Natural killer cell treated with Interleukin-12 subunit alpha and Interleukin-12 subunit beta and Interleukin-15 and Interleukin-18, amount 100 ng/mL, for 72 hours (primary cell): ENCODE measurements at regions not wholly inside any gene's neighbourhood (a gene's known extent, or its start where the extent isn't known, plus 50 kb on each side); places are given as distances from the start of the nearest gene placed in this dataset.

Source experiments
- ATAC-seq, 2 donors: fragments of 150-1000 bp; cut with Tn5 transposase in 1 of 2; sonication (Bioruptor Pico), chemical (Tn5 transposase) in 1 of 2; 2 replicates each; pipeline ENCODE4 v1.10.0; 2021
- DNase-seq: peaks from one replicate; pipeline ENCODE4 v3.0.0; 2022; ENCODE audit warnings: low spot score
- H3K27ac Mint-ChIP-seq, 2 donors: 1 replicate in 1 of 2; 2 replicates in 1 of 2; pipeline ENCODE4 v1.8.0; 2022; ENCODE audit warnings: mixed read lengths in 2 of 2, mild to moderate bottlenecking in 1 of 2, moderate library complexity in 1 of 2
- H3K27me3 Mint-ChIP-seq, 2 donors: 1 replicate in 1 of 2; 2 replicates in 1 of 2; pipeline ENCODE4 v1.8.0; 2022; ENCODE audit warnings: mixed read lengths in 2 of 2
- H3K36me3 Mint-ChIP-seq: one replicate; pipeline ENCODE4 v1.8.0; 2022; ENCODE audit warnings: mixed read lengths
- H3K4me1 Mint-ChIP-seq, 2 donors: 1 replicate in 1 of 2; 2 replicates in 1 of 2; pipeline ENCODE4 v1.8.0; 2022; ENCODE audit warnings: low read depth in 2 of 2, mixed read lengths in 2 of 2, mild to moderate bottlenecking in 1 of 2
- H3K4me3 Mint-ChIP-seq: one replicate; pipeline ENCODE4 v1.8.0; 2022; ENCODE audit warnings: mixed read lengths
- H3K9me3 Mint-ChIP-seq: 2 replicates; pipeline ENCODE4 v1.8.0; 2022; ENCODE audit warnings: mixed read lengths

GRCh38 chr12:127245437-127245836 lies 1021.5 kb upstream of the TMEM132C start:
- H3K27me3 Mint-ChIP-seq = peaks cover 0 to 17% of the 10 kb centered on the region in 2 donors
- H3K36me3 Mint-ChIP-seq = no peaks in the 10 kb centered on the region
- no peak for DNase-seq
- H3K4me3 Mint-ChIP-seq = no peak overlapping the region
- no peaks in the 10 kb centered on the region for H3K9me3 Mint-ChIP-seq
- no peak for ATAC-seq
- H3K27ac Mint-ChIP-seq = no peak overlapping the region
- H3K4me1 Mint-ChIP-seq = no peaks in the 10 kb centered on the region

GRCh38 chr12:127247937-127248336 lies 1019.0 kb upstream of the TMEM132C start:
- Mint-ChIP-seq H3K36me3 (no peaks in the 10 kb centered on the region), H3K27ac (no peak overlapping the region), H3K9me3 (no peaks in the 10 kb centered on the region), H3K27me3 (peaks cover 0 to 5% of the 10 kb centered on the region in 2 donors), H3K4me1 (no peaks in the 10 kb centered on the region), H3K4me3 (no peak overlapping the region)
- DNase-seq = no peak
- no peak for ATAC-seq

- Mint-ChIP-seq H3K4me3 (no peak overlapping the region), H3K36me3 (no peaks in the 10 kb centered on the region), H3K4me1 (no peaks in the 10 kb centered on the region), H3K27ac (no peak overlapping the region), H3K9me3 (no peaks in the 10 kb centered on the region), H3K27me3 (peaks cover 0 to 5% of the 10 kb centered on the region in 2 donors)
- DNase-seq (no peak), ATAC-seq (no peak)
Measured at GRCh38 chr12:127249428-127249827, 1017.5 kb upstream of the TMEM132C start.

GRCh38 chr12:127253797-127254327 lies 1013.1 kb upstream of the TMEM132C start:
- H3K36me3 Mint-ChIP-seq = no peaks in the 10 kb centered on the region
- H3K27ac Mint-ChIP-seq = no peak overlapping the region
- peaks cover 0 to 8% of the 10 kb centered on the region in 2 donors for H3K27me3 Mint-ChIP-seq

DNA sequence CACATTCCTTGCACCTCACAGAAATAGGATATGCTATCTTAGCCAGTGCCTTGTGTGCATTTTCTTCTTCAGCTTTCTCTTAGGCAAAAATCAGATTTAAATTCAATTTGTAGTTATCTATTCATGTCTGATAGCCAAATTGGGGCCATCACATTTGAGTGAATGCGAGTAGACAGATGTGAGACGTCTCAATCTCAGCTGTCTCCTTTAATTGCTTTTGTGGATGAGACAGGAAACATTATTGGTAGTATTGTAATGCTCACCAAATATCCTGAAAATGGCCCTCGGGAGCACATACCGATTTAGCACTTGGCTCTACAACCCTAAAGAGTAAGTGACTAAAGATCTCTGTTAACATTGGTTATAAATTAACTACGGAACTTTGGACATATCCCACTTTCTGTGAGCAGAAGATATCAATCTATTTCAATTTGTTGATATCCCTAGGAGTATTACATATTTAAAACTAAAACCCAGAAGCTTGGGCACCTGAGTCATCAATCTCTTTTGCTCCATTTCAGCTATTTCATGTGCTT lies 1012.5 kb upstream of the TMEM132C start:
- H3K9me3 Mint-ChIP-seq = no peaks in the 10 kb centered on the region
- H3K27me3 Mint-ChIP-seq = peaks cover 0 to 8% of the 10 kb centered on the region in 2 donors
- no peak for DNase-seq
- H3K27ac Mint-ChIP-seq = no peak overlapping the region
- no peak for ATAC-seq
- no peak overlapping the region for H3K4me3 Mint-ChIP-seq
- no peaks in the 10 kb centered on the region for H3K36me3 Mint-ChIP-seq
- H3K4me1 Mint-ChIP-seq = no peaks in the 10 kb centered on the region

More at GRCh38 chr12:127253797-127254327, 1013.1 kb upstream of the TMEM132C start:
- DNase-seq (no peak), ATAC-seq (no peak)
- Mint-ChIP-seq H3K9me3 (no peaks in the 10 kb centered on the region), H3K4me1 (no peaks in the 10 kb centered on the region), H3K4me3 (no peak overlapping the region)

DNA sequence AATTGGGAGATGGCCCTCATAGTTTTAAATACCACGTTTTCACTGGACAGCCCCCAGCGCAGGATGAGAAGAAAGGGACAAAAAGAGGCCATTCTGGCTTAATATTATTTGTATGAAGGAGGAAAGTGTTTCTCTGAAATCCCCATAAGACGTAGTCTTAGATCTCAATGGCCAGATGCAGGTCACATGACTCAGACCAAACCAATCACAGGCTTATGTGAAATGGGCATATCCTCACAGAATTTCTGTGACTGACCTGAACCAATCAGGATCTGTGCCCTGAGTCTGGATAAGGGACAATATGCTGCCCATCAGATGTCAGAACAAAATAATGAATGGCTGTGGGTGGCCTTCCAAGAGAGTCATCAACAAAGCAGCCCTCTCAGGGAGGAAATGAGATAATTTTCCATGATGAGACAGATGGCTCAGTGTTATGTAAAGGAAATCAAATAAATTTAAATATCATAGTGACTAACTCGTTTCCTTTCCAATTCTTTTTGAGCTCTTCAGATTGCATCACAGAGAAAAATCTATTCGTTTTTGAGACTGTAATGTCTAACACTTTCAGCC lies 1009.5 kb upstream of the TMEM132C start:
- no peaks in the 10 kb centered on the region for H3K9me3 Mint-ChIP-seq
- H3K36me3 Mint-ChIP-seq = no peaks in the 10 kb centered on the region
- peaks cover 0 to 8% of the 10 kb centered on the region in 2 donors for H3K27me3 Mint-ChIP-seq
- no peak overlapping the region for H3K4me3 Mint-ChIP-seq
- DNase-seq = no peak
- no peak overlapping the region for H3K27ac Mint-ChIP-seq
- H3K4me1 Mint-ChIP-seq = no peaks in the 10 kb centered on the region
- no peak for ATAC-seq

- Mint-ChIP-seq H3K4me1 (no peaks in the 10 kb centered on the region), H3K36me3 (no peaks in the 10 kb centered on the region), H3K9me3 (no peaks in the 10 kb centered on the region), H3K4me3 (no peak overlapping the region), H3K27ac (no peak overlapping the region), H3K27me3 (peaks cover 0 to 17% of the 10 kb centered on the region in 2 donors)
- DNase-seq (no peak), ATAC-seq (no peak)
Measured at GRCh38 chr12:127260531-127260930, 1006.4 kb upstream of the TMEM132C start.

- Mint-ChIP-seq H3K36me3 (no peaks in the 10 kb centered on the region), H3K4me3 (no peak overlapping the region), H3K27me3 (peaks cover 0 to 15% of the 10 kb centered on the region in 2 donors), H3K4me1 (no peaks in the 10 kb centered on the region), H3K27ac (no peak overlapping the region), H3K9me3 (no peaks in the 10 kb centered on the region)
- DNase-seq (no peak), ATAC-seq (no peak)
Measured at GRCh38 chr12:127260999-127261398, 1006.0 kb upstream of the TMEM132C start.

DNA sequence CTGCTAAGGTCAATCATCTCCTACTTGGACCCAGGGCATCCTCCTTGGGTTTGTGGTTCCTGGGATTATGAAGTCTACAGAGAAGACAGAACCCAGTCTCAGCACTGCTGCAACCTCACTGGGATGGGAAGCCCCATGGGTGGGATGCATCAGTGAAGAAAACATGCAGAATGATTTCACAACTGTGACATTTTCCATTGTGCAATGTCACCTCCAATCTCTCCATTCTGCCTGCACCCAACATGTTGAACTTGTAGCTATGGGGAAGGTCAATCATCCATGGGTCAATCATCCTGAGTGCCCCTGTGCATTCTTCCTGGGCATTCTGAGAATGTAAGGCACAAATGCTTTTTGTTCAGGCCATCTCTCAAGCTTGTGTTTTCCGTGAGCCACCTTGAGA lies 1004.4 kb upstream of the TMEM132C start:
- Mint-ChIP-seq H3K27ac (no peak overlapping the region), H3K36me3 (no peaks in the 10 kb centered on the region), H3K9me3 (no peaks in the 10 kb centered on the region), H3K27me3 (peaks cover 3 to 24% of the 10 kb centered on the region in 2 donors), H3K4me3 (no peak overlapping the region), H3K4me1 (no peaks in the 10 kb centered on the region)
- DNase-seq (no peak), ATAC-seq (no peak)

- Mint-ChIP-seq H3K36me3 (no peaks in the 10 kb centered on the region), H3K27me3 (peaks cover 3 to 26% of the 10 kb centered on the region in 2 donors), H3K4me1 (no peaks in the 10 kb centered on the region), H3K9me3 (no peaks in the 10 kb centered on the region), H3K4me3 (no peak overlapping the region), H3K27ac (no peak overlapping the region)
- ATAC-seq (no peak), DNase-seq (no peak)
Measured at GRCh38 chr12:127263621-127264020, 1003.3 kb upstream of the TMEM132C start.

DNA sequence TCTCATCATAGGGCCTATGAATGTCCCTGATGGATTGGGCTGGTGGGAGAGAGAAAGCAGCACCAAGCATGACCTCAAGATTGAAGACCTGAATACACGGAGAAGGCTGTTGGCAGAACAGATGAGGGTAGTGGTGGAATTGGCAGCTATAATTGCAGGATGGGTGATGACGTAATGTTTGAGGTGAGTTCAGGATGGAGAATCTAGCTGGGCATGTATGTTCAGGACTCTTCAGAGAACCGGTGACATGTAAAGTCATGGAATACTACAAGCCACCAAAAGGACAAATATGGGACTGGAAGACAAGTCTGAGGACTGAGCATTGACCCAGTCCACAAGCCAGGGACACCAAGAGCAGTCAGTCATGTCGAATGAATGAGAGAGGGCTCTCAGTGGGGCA lies 999.8 kb upstream of the TMEM132C start:
- DNase-seq (no peak), ATAC-seq (no peak)
- Mint-ChIP-seq H3K4me1 (no peaks in the 10 kb centered on the region), H3K9me3 (no peaks in the 10 kb centered on the region), H3K36me3 (no peaks in the 10 kb centered on the region), H3K27me3 (peaks cover 3 to 26% of the 10 kb centered on the region in 2 donors), H3K27ac (no peak overlapping the region), H3K4me3 (no peak overlapping the region)

DNA sequence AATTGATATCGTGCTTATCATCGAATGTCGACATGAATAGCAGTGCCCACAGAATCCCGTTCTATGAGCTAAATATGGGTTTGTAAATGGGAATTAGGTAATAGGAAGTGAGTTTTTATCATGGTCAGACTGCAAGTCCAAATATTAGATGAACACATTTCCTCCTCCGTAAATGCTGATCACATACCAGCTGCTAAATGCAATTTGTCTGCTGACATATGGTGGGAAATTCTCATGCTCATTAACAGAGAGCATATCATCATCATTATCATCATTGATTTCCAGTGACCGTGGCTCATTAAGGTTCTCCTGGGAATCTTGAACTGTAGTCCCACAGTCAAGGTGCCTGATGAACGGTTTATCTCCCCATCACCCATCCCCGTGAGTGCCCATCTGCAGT lies 998.8 kb upstream of the TMEM132C start:
- Mint-ChIP-seq H3K4me1 (no peaks in the 10 kb centered on the region), H3K9me3 (no peaks in the 10 kb centered on the region), H3K36me3 (no peaks in the 10 kb centered on the region), H3K27ac (no peak overlapping the region), H3K27me3 (peaks cover 3 to 26% of the 10 kb centered on the region in 2 donors), H3K4me3 (no peak overlapping the region)
- DNase-seq (no peak), ATAC-seq (no peak)

DNA sequence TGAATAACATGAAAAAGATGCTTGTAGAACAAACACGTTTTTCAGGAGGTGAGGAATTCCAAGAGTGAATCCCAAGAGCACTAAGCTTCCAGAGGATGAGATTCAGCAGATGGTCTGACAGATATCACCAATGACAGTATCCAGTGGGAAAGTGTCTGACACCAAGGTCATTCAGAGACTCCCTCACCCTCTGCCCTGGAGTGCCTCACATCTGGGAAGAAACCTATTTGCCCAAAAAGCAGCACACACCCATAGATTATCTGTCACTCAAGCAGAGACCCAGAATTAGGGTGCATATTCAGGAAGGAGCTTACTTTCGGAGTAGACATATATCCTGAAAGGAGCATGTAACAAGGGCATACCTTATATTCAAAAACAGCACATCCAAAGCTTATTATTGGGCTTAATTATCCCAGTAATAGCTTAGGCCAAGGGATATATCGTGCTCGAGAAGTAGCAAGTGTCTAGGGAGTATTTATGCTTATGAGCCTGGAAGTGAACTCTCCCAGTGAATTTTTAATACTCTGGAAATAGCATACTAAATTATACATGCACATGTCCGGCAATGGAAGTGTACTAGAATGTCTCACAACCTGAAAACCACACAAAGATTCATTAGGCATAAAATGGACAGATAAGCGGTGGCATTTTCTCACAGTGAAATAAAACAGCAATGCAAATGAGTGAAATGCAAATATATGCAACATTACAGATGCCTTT lies 998.1 kb upstream of the TMEM132C start:
- Mint-ChIP-seq H3K27me3 (peaks cover 3 to 21% of the 10 kb centered on the region in 2 donors), H3K36me3 (no peaks in the 10 kb centered on the region), H3K4me3 (no peak overlapping the region), H3K4me1 (no peaks in the 10 kb centered on the region), H3K9me3 (no peaks in the 10 kb centered on the region), H3K27ac (no peak overlapping the region)
- ATAC-seq = no peak
- no peak for DNase-seq

DNA sequence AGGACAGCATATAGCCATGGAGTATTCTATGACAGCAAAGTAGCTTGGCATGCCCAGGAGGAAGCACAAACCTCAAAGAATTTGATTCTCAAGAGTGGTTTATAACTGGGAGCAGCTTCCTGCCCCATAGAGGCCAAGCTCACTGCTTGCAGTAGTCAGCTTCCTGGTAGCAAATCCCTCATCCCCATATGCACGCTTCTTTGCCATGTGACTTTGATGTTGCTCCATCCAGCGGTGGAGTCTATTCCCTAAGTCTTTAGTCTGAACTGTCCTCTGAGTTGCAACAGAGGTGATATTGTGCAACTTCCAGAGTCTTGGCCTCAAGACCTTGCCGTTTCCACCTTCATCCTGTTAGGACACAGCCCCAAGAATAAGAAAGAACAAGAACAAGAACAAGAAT lies 996.8 kb upstream of the TMEM132C start:
- H3K36me3 Mint-ChIP-seq = no peaks in the 10 kb centered on the region
- no peak overlapping the region for H3K4me3 Mint-ChIP-seq
- DNase-seq = no peak
- H3K27ac Mint-ChIP-seq = no peak overlapping the region
- no peak for ATAC-seq
- H3K9me3 Mint-ChIP-seq = no peaks in the 10 kb centered on the region
- peaks cover 3 to 16% of the 10 kb centered on the region in 2 donors for H3K27me3 Mint-ChIP-seq
- H3K4me1 Mint-ChIP-seq = no peaks in the 10 kb centered on the region
